Hematopoietic multipotent progenitor cell treated with erythropoietin and hydrocortisone succinate and interleukin-3 and kit ligand, for 8 days (in vitro differentiated cells): ENCODE measurements at regions not wholly inside any gene's neighbourhood (a gene's known extent, or its start where the extent isn't known, plus 50 kb on each side); places are given as distances from the start of the nearest gene placed in this dataset.
"Not testable (repeated sequence)": the region's sequence is repeated elsewhere in the genome, so short reads cannot be mapped to it uniquely, and the experiment has no call there.

Experiments used
- DNase-seq: peaks from one replicate; pipeline ENCODE4 v3.0.0-alpha.2; 2015

GRCh38 chr18:35827275-35827902 is 145.1 kb upstream of the RMP24 start:
- peak; percentile 28 for DNase-seq

GRCh38 chr18:35827903-35828275 is 144.6 kb upstream of the RMP24 start:
- DNase-seq, result no peak

- no peak for DNase-seq
Measured at GRCh38 chr18:35828591-35828990, 143.9 kb upstream of the RMP24 start.

- no peak for DNase-seq
Measured at GRCh38 chr18:35835366-35835765, 137.1 kb upstream of the RMP24 start.

GRCh38 chr18:35835833-35836232 is 136.6 kb upstream of the RMP24 start:
- no peak for DNase-seq

- DNase-seq, result no peak
Measured at GRCh38 chr18:35836932-35837331, 135.5 kb upstream of the RMP24 start.

GRCh38 chr18:35837922-35838496 is 134.5 kb upstream of the RMP24 start:
- DNase-seq, result no peak

GRCh38 chr18:35841283-35841682 is 131.2 kb upstream of the RMP24 start:
- DNase-seq, result no peak

GRCh38 chr18:35842536-35842935 is 129.9 kb upstream of the RMP24 start:
- no peak for DNase-seq

GRCh38 chr18:35848321-35848720 is 124.2 kb upstream of the RMP24 start:
- not testable (repeated sequence) for DNase-seq

- not testable (repeated sequence) for DNase-seq
Measured at GRCh38 chr18:35849241-35849640, 123.2 kb upstream of the RMP24 start.

GRCh38 chr18:35851286-35851970 is 121.1 kb upstream of the RMP24 start:
- DNase-seq, result no peak

- DNase-seq, result no peak
Measured at GRCh38 chr18:35852786-35853185, 119.7 kb upstream of the RMP24 start.

GRCh38 chr18:35854095-35854494 is 118.4 kb upstream of the RMP24 start:
- no peak for DNase-seq

- DNase-seq, result no peak
Measured at GRCh38 chr18:35856178-35856577, 116.3 kb upstream of the RMP24 start.

- not testable (repeated sequence) for DNase-seq
Measured at GRCh38 chr18:35856721-35857120, 115.8 kb upstream of the RMP24 start.

GRCh38 chr18:35857581-35857980 is 114.9 kb upstream of the RMP24 start:
- not testable (repeated sequence) for DNase-seq

GRCh38 chr18:35861367-35862118 is 110.9 kb upstream of the RMP24 start:
- no peak for DNase-seq

GRCh38 chr18:35862119-35862640 is 110.3 kb upstream of the RMP24 start:
- peak; percentile 96 for DNase-seq

- DNase-seq, result no peak
Measured at GRCh38 chr18:35864916-35865315, 107.6 kb upstream of the RMP24 start.

GRCh38 chr18:35868915-35869314 is 103.6 kb upstream of the RMP24 start:
- no peak for DNase-seq

GRCh38 chr18:35871337-35871736 is 101.1 kb upstream of the RMP24 start:
- no peak for DNase-seq

- no peak for DNase-seq
Measured at GRCh38 chr18:35875566-35875965, 96.9 kb upstream of the RMP24 start.
